ENCODE measurements at regions not wholly inside any gene's neighbourhood (a gene's known extent, or its start where the extent isn't known, plus 50 kb on each side); places are given as distances from the start of the nearest gene placed in this dataset.

GRCh38 chr13:106626473-106626872 is 58.5 kb upstream of the ARGLU1 start:
- no peaks in the 10 kb centered on the region for H3K36me3 ChIP-seq
- ATAC-seq (peak in 2 of 4 donors; percentile 46 to 58), DNase-seq (no peak)
- H3K27ac ChIP-seq, result no peak overlapping the region
- H3K4me3 ChIP-seq, result no peak overlapping the region
- H3K27me3 ChIP-seq, result no peaks in the 10 kb centered on the region
- TF ChIP-seq POLR2A (IDR thresholded peaks at IDR 0.05) (no peak), CTCF (IDR thresholded peaks at IDR 0.05) (no peak)
- intact Hi-C loops (cut with DNase I), result no loop called here
- H3K4me1 ChIP-seq, result peaks cover 0 to 23% (median 2%) of the 10 kb centered on the region in 4 donors
- no peaks in the 10 kb centered on the region for H3K9me3 ChIP-seq

GRCh38 chr13:106625578-106625977 is 57.6 kb upstream of the ARGLU1 start:
- peaks cover 0 to 23% (median 2%) of the 10 kb centered on the region in 4 donors for H3K4me1 ChIP-seq
- no peaks in the 10 kb centered on the region for H3K36me3 ChIP-seq
- H3K9me3 ChIP-seq, result no peaks in the 10 kb centered on the region
- no peak for ATAC-seq
- intact Hi-C loops (cut with DNase I), result no loop called here
- no peak for DNase-seq
- H3K27me3 ChIP-seq, result no peaks in the 10 kb centered on the region
- 63% methylated on average over 3 of the region's 5 CpGs for WGBS (ENCODE audit: insufficient coverage, low coverage, low lambda C conversion rate, missing lambda C conversion rate)
- no peak overlapping the region for H3K4me3 ChIP-seq
- TF ChIP-seq CTCF (IDR thresholded peaks at IDR 0.05) (no peak), POLR2A (IDR thresholded peaks at IDR 0.05) (no peak)
- H3K27ac ChIP-seq, result no peak overlapping the region

GRCh38 chr13:106623799-106624460 is 56.0 kb upstream of the ARGLU1 start:
- WGBS (ENCODE audit: insufficient coverage, low coverage, low lambda C conversion rate, missing lambda C conversion rate), result 42% methylated on average over 5 of the region's 7 CpGs
- Histone ChIP-seq H3K4me3 (no peak overlapping the region), H3K36me3 (no peaks in the 10 kb centered on the region), H3K9me3 (no peaks in the 10 kb centered on the region), H3K27ac (no peak overlapping the region), H3K27me3 (no peaks in the 10 kb centered on the region), H3K4me1 (peaks cover 0 to 11% (median 4%) of the 10 kb centered on the region in 4 donors)
- DNase-seq (no peak), ATAC-seq (no peak)
- intact Hi-C loops (cut with DNase I), result no loop called here
- TF ChIP-seq POLR2A (IDR thresholded peaks at IDR 0.05) (no peak), CTCF (IDR thresholded peaks at IDR 0.05) (no peak)

GRCh38 chr13:106621833-106622232 is 53.9 kb upstream of the ARGLU1 start:
- 35% methylated on average over 1 of the region's 1 CpG for WGBS (ENCODE audit: insufficient coverage, low coverage, low lambda C conversion rate, missing lambda C conversion rate)

More at GRCh38 chr13:106621833-106622232, 53.9 kb upstream of the ARGLU1 start:
- intact Hi-C loops (cut with DNase I), result no loop called here
- ATAC-seq, result no peak
- peaks cover 0 to 3% (median 0%) of the 10 kb centered on the region in 4 donors for H3K4me1 ChIP-seq
- H3K4me3 ChIP-seq, result no peak overlapping the region
- TF ChIP-seq CTCF (IDR thresholded peaks at IDR 0.05) (no peak), POLR2A (IDR thresholded peaks at IDR 0.05) (no peak)
- H3K9me3 ChIP-seq, result no peaks in the 10 kb centered on the region
- no peaks in the 10 kb centered on the region for H3K27me3 ChIP-seq
- H3K27ac ChIP-seq, result no peak overlapping the region
- DNase-seq, result no peak
- no peaks in the 10 kb centered on the region for H3K36me3 ChIP-seq
